HepG2 (cell line): ENCODE measurements at regions not wholly inside any gene's neighbourhood (a gene's known extent, or its start where the extent isn't known, plus 50 kb on each side); places are given as distances from the start of the nearest gene placed in this dataset.
A peak's percentile ranks its signal among the peaks of the same experiment; 100 is the strongest.

ENCODE experiments used
- CTCF ChIP-seq: sonication (generic); formaldehyde crosslinking; IDR thresholded peaks from 2 replicates; pipeline ENCODE4 v1.5.0; 2020; ENCODE audit warnings: mild to moderate bottlenecking, missing genetic modification reagents, moderate library complexity
- EED ChIP-seq: sonication (generic); formaldehyde crosslinking; IDR thresholded peaks from 2 replicates; pipeline ENCODE4 v1.5.0; 2020; ENCODE audit warnings: mild to moderate bottlenecking, missing genetic modification reagents
- FOXP4 ChIP-seq: sonication (generic); formaldehyde crosslinking; IDR thresholded peaks from 2 replicates; pipeline ENCODE4 v1.4.0; 2020; ENCODE audit warnings: missing genetic modification reagents
- JUND ChIP-seq: sonication (generic); formaldehyde crosslinking; IDR thresholded peaks from 2 replicates; pipeline ENCODE4 v1.8.0; 2022; ENCODE audit warnings: mild to moderate bottlenecking, missing genetic modification reagents
- PAF1 ChIP-seq: IDR thresholded peaks from 2 replicates; pipeline ENCODE4 v1.6.1; 2016; ENCODE audit warnings: missing genetic modification reagents, missing compliant biosample characterization
- RAD21 ChIP-seq: fragments of 450-650 bp; formaldehyde crosslinking; IDR thresholded peaks from 2 replicates; pipeline ENCODE4 v1.5.0; 2020; ENCODE audit warnings: mild to moderate bottlenecking
- TBL1XR1 ChIP-seq: fragments of 150-350 bp; IDR thresholded peaks from 2 replicates; pipeline ENCODE4 v1.6.1; 2014; ENCODE audit warnings: borderline replicate concordance, low read length; ENCODE audit not compliant: partially characterized antibody
- TCF7 ChIP-seq: sonication (generic); IDR thresholded peaks from 2 replicates; pipeline ENCODE4 v1.6.1; 2016; ENCODE audit warnings: antibody characterized with exemption, low read depth
- TOE1 ChIP-seq: sonication (generic); formaldehyde crosslinking; IDR thresholded peaks from 2 replicates; pipeline ENCODE4 v1.4.0; 2020; ENCODE audit warnings: mild to moderate bottlenecking, missing genetic modification reagents
- ZC3H4 ChIP-seq: sonication (generic); formaldehyde crosslinking; IDR thresholded peaks from 2 replicates; pipeline ENCODE4 v1.4.0; 2020; ENCODE audit warnings: missing genetic modification reagents, borderline replicate concordance
- ZNF780A ChIP-seq: sonication (generic); formaldehyde crosslinking; IDR thresholded peaks from 2 replicates; pipeline ENCODE4 v1.8.0; 2022; ENCODE audit warnings: mild to moderate bottlenecking, missing genetic modification reagents, moderate library complexity

- TF ChIP-seq TCF7 (no peak), TOE1 (CRISPR knock-in tag) (no peak), CTCF (CRISPR knock-in tag) (peak; percentile 62), ZC3H4 (no peak), RAD21 (CRISPR knock-in tag) (no peak), PAF1 (no peak), FOXP4 (no peak), ZNF780A (no peak), EED (no peak), JUND (no peak), TBL1XR1 (no peak)
These were observed 333.0 kb upstream of the SATB1 start for GRCh38 chr3:18758047-18758704.
